HG02870 (cell line): ENCODE measurements at regions not wholly inside any gene's neighbourhood (a gene's known extent, or its start where the extent isn't known, plus 50 kb on each side); places are given as distances from the start of the nearest gene placed in this dataset.
"Not testable (repeated sequence)": the region's sequence is repeated elsewhere in the genome, so short reads cannot be mapped to it uniquely, and the experiment has no call there.

Experiments
- ATAC-seq: cut with Tn5 transposase; IDR thresholded peaks from one replicate; pipeline ENCODE4 v1.9.1; 2021; ENCODE audit warnings: mild to moderate bottlenecking, moderate library complexity; ENCODE audit not compliant: unreplicated experiment

DNA sequence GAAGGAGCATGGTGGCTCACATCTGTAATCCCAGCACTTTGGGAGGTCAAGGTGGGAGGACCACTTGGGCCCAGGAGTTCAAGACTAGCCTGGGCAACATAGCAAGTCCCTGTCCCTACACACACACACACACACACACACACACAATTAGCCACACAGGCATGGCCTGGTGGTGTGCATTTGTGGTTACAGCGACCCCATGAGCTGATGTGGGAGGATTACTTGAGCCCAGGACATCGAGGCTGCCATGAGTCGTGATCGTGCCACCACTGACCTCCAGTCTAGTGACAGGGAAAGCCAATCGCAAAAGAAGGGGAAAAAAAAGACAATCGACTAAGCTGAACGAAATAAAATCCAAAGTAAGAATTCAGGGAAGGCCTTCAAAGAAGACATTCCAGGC lies 67.9 kb downstream of the TBX3 start:
- ATAC-seq: no peak

DNA sequence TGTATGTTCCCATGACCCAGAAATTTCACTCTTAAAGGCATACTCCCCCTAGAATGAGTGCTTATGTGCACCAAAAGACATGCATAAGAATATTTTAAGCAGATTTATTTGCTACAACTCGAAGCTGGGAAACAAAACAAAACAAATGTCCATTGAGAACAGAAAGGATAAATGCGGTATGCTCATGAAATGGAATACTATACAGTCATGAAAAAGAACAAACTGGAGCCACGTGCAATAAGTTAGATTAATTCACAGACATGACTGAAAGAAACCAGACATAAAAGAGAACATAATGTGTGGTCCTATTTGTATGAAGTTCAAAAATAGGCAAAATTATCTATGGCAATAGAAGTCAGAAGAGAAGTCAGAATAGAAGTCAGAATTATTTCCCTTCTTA lies 69.9 kb downstream of the TBX3 start:
- no peak for ATAC-seq

DNA sequence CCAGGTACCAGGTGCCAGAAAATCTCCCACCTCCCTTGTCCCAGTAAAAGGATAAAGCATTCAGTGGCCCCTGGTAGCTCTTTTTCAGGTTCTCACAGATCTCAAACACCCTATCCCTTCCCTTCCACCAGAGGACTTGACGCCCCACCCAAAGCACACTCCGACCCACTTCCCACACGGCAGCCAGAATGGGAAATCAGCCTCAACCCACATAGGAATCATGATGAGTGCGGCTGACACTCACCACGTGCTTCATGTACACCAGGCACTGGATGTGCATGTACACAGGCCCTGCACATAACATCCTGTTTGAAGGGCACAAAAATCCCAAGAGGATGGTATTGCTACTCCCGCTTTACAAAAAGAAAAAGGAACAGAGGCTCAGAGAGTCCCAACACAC lies 71.9 kb downstream of the TBX3 start:
- ATAC-seq: no peak

DNA sequence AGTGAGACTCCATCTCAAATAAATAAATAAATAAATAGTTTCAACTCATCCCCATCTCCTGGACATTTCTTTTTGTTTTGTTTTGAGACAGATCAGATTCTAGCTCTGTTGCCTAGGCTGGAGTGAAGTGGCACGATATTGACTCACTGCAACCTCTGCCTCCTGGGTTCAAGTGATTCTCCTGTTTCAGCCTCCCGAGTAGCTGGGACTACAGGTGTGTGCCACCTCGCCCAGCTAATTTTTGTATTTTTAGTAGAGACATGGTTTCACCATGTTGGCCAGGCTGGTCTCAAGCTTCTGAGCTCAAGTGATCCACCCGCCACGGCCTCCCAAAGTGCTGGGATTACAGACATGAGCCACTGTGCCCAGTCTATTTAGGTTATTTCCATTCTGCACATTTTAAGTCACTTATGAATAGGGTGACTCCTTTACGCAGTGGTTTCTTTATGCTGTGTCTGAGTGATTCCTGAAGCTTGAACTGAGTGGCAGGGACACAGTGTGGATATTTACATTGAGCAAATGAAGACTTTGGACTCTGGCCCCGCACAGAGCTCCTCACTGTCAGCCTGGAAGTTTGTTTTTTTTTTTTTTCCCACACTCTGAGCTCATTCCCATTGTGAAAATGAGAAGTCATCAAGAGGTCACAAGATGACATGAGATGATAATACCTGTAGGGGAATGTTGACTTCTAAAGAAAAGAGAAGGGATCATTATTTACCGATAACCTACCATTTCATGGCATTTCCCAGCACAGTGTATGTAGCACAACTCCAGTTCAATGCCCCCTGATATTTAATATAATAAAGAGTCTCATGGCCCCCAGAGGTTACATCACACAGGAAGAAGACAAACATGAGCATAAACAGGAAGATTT lies 72.6 kb downstream of the TBX3 start:
- ATAC-seq: no peak

DNA sequence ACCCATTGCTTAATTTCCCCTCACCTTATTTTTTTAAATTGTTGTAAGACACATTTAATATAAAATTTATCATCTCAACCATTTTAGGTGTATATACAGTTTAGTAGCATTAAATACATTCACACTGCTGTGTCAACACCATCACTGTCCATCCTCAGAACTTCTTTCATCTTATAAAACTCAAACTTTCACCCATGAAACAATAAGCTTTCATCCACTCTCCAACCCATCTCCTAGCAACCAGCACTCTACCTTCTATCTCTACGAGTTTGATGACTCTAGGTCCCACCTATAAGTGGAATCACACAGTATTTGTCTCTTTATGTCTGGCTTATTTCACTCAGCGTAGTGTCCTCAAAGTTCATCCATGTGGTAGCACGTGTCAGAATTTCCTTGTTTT lies 75.5 kb downstream of the TBX3 start:
- ATAC-seq: no peak

DNA sequence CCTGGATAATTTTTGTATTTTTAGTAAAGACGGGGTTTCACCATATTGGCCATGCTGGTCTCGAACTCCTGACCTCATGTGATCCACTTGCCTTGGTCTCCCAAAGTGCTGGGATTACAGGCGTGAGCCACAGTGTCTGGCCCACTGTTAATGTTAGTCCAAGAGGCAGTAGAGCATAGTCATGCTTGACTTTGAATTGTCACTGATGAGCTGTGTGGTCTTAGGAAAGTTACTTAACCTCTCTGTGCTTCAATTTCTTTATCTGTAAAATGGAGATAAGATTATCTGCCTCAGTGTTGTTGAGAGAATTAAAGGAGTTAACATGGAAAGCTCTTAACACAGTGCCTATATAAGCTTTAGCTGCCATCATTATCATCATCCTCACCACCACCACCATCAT lies 78.1 kb downstream of the TBX3 start:
- no peak for ATAC-seq

DNA sequence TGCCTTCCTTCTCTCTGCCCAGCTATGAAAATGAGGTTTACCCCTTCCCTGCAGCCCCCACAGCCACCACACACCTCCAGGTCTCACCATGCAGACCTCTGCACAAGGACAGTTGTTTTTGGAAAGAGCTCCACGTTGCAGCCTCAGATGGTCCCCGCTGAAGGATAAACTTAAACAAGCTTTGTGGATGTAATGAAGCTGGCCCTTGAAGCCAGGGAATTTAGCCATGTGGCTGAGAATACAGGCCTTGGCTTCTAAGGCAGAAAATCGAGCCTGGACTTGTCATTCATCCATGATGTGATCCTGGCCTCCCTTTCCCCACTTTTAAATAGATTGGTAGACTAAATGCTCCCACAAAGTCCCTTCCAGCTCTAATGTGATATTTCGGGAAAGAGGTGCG lies 79.4 kb downstream of the TBX3 start:
- ATAC-seq: no peak

DNA sequence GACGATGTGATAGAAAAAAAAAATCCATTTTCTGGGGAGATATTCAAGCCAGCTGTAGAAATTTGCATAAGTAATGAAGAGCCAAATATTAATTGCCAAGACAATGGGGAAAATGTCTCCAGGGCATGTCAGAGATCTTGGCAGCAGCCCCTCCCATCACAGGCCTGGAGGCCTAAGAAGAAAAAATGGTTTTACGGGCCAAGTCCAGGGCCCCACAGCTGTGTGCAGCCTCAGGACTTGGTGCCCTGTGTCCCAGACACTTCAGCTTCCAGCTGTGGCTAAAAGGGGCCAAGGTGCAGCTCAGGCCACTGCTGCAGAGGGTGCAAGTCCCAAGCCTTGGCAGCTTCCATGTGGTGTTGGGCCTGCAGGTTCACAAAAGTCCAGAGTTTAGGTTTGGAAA lies 83.4 kb downstream of the TBX3 start:
- ATAC-seq: not testable (repeated sequence)

DNA sequence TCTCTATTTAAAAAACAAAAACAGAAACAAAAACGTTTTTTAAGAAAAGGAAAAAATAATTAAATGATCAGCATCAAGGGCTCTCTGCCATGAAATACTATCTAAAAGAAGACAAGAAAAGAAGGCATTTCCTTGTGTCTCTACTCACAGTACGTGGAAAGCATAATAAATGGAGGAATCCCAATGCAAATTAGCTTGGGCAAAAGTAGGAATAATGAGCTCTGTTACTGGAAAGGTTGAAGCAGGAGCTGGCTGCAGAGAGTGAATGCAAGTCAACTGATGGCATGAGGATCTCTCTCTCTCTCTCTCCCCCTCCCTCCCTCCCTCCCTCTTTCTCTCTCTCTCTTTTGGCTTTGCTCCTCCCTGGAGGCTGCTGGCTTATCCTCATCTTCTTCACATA lies 85.9 kb downstream of the TBX3 start:
- no peak for ATAC-seq

DNA sequence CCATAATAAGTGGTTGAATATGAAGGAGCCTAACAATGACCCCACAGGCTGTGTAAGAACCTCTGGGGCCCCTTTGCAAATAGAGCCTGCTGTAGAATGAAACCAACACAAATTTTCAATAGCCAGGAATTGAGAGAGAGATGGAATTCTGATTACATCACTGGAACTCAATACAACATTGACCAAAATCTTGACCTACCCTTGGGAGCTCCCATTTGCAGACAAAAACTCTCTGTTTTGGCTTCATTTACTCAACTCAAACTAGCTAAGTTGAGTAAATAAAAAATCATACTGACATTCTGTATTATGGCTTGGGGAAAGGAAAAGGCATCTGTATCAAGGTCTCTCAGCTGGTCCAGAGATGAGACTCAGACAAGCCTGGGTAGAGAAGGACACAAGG lies 91.0 kb downstream of the TBX3 start:
- no peak for ATAC-seq

DNA sequence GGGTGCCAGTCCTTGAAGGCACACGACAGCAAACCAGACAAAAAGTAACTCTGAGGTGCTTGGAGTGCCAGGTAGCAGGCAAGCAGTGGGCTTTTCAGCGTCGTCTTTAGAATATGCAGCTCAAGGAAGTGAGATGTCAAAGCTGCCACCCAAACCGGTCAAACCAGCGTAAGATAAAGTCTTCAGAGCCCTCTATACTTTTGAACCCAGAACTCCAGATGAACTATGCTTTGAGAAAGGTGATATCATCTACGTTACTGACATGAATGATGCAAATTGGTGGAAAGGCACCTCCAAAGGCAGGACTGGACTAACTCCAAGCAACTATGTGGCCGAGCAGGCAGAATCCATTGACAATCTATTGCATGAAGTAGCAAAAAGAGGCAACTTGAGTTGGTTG lies 95.9 kb downstream of the TBX3 start:
- ATAC-seq: no peak

DNA sequence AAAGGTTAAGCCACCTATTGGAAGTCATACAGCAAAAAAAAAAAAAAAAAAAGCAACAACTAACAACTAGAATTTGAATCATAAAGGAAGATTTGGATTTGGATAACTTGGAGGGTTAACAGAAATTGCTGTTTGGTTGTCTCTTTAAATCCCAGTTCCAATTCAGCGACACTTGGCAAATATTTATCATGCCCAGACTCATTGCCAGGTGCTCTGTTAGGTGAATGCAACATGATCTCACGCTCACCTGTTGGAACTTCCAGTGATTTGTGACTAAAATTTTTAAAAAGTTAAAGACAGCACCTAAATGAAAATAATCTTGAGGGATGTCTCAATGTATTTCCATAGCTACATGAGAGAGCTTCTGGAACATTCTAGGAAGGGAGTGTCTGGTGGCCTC lies 103.7 kb downstream of the TBX3 start:
- no peak for ATAC-seq

DNA sequence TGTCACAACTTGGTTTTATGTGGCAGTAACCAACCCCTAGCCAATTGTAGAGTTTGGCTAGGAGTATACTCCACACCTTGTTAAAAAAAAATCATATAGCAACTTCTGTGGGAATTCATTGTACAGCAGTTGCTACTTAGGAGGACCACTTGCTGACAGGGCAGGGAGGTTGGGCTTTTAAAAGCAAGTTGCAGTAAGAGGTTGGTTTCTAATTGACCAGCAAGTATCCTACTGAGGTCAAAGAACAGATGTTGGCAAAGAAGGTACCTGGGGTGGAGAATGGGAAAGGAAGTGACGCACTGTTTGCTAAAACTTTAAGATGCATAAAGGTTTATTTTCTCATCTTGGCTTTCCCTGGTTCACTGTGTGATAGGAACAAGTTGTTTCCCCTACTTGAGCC lies 104.6 kb downstream of the TBX3 start:
- ATAC-seq: no peak

DNA sequence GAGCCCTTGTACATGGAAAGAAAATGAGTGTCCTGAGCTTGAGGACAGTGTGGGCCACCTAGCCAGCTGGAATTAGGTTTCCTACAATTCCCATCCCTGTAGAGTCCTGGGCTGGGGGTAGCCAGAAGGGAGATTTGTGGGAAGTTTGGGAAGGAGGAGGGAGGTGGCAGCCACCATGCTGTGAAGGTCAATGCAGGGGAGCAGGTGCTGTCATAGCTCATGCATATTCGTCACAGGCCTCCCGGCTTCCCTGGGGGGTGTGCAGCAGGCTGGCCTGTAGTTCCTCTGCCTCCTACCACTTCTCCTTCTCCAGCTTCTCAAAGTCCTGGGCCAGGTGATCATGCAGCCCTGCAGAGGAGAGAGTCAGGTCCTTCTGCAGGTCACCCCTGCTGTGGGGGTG lies 121.3 kb downstream of the TBX3 start:
- ATAC-seq: no peak

DNA sequence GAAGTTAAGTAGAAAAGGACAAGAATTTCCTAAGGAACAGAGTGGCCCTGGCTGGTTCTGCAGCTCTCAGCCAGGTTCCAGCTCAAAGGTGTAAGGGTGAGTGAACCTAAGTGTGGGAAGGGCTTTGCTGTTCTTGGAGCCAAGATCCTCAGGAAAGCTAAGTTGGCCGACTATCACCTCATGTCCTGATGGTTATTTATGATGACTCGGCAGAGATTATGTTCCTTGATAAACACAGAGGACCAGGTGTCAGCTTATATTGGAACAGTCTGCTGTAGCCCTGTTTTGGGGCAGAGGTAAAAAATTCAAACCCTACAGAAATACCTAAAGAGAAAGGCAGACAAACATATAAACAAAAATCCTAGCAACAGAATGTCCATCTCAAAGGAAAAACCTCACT lies 128.5 kb downstream of the TBX3 start:
- no peak for ATAC-seq

DNA sequence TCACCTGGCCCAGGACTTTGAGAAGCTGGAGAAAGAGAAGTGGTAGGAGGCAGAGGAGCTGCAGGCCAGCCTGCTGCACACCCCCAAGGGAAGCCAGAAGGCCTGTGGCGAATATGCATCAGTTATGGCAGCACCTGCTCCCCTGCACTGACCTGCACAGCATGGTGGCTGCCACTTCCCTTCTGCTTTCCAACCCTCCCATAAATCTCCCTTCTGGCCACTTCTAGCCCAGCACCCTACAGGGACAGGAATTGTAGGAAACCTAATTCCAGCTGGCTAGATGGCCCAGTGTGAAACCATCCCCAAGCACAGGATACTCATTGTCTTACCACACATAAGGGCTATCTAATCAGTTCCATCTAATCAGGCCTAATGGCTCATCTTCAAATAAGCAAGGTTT lies 136.3 kb downstream of the TBX3 start:
- no peak for ATAC-seq

DNA sequence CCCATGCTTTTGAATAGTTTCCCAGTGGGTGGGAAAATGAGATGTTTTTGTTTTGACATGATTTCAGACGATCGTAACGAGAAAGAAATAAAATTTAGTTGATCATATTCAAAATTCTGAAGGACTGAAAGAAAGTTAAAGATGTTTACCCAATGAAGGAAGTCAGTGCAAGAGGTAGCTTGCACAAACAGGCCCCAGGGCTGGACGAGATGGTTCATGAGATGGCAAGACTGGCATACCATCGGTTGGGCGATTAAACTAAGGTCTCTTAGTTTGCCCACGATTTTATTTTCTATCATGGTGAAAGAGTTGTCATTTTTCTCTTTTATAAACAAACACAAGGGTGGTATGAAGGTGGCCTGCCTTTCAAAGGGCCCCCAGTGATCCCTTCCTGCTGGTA lies 124.5 kb upstream of the TBX5 start:
- no peak for ATAC-seq

DNA sequence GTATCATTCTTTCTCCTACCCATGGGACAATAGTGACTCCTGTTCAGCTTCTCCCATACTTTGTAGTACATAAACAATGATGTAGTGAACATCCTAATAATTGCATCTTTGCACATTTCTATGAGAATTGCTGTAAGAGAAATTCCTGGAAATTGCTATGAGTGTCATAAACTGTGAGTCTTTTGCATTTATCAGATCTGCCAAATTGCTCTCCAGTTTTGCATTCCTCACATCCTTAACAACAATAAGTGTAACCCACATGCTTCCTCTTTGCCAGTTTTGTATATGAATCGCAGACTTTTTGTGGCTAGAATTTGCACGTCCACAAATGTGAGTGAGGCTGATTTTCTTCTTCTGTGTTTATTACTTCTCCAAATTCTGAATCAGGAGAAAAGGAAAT lies 124.0 kb upstream of the TBX5 start:
- ATAC-seq: no peak

DNA sequence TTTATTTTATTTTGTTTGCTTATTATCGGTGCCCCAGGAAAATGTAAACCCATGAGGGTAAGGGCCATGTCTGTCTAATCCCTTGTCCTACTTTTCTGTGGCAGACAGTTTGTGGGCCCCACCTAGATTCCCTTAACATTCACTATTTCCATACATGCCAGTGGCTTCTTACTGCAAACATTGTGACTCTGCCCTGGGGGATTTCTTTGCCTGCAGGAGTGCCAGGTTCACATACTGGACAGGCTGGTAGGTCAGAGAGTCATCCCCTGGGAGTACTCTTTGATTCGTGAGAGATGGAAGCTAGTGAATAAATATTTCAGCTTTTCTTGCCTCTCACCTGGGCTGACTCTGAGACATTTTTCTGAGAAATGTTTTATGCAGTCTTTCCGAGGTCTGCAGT lies 122.8 kb upstream of the TBX5 start:
- no peak for ATAC-seq

DNA sequence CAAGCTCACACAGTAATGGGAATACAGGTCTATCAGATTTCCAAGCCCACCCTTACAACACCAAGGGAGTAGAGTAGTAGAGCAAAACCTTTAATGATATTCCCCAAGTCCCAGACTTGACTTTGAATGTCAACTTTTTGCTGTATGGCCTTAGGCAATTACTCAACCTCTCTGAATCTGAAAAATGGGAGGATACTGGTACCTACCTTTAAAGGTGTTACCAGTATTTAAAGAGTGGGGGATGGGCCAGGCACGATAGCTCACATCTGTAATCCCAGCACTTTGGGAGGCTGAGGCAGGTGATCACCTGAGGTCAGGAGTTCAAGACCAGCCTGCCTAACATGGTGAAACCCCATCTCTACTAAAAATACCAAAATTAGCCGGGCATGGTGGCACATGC lies 115.2 kb upstream of the TBX5 start:
- not testable (repeated sequence) for ATAC-seq

DNA sequence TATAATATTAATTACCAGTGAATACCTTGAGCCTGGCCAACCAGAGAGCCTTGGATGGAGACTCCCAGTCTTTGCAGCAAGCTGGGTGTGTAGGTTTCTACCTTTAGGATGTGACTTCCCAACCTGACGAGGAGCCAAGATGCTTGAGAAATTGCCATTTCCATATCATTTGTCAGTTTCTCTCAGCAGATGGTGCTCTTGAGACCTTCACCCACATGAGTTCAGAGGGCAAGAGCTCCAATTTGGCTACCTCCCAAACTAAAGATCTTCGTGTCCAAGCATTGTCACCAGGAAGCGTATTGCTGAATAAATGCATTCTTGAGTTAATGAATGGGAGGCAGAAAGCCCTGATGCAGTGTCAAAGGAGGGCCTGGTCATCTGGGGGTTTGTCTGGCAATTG lies 106.4 kb upstream of the TBX5 start:
- ATAC-seq: no peak

DNA sequence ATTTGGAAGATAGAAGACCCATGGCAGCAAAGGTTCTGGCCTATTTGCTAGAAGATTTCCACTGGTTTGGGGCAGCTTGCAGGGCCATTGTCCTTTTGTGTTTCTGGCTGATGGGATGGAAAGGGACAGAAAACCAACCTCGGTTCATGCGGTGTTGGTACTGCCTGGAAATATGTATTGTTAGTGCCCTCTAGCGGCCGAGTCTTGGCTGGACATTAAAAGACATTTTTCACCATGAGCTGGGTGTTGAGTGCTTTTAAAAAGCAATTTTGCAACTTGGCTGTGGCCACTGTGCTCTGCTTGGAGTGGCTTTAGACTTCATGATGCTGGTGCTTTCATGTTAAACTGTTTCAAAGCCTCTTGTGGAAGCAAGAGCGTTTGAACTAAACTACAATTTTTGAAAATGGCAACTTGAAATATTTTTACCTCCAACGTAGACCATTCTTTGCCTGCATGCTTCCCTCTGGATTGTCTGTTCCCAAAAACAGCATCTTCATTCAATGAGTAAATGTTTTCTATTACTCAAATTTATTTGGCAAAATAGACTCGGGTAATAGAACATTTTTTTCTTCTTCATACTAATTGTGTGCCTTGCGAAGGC lies 102.7 kb upstream of the TBX5 start:
- peak; percentile 48 for ATAC-seq

DNA sequence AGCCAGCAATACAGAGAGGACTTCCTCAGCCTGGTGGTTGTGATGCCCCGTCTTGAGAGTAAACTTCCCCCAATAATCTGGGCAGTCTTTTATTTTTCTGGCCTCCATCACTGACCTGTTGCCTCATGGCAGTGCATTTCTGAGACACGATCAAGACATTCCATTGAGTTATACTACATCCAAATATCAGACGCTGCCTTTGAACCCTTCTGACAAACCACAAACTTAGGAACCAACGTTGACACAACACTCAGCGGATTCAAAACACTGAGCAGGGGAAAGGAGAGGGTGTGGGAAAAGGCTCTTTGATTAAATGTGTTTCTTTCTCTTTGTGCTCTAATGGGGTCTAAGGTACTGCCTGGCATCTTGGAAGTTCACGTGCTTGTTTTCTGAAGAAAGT lies 100.7 kb upstream of the TBX5 start:
- ATAC-seq: no peak
